ENCODE measurements at regions not wholly inside any gene's neighbourhood (a gene's known extent, or its start where the extent isn't known, plus 50 kb on each side); places are given as distances from the start of the nearest gene placed in this dataset.
"Not testable (repeated sequence)": the region's sequence is repeated elsewhere in the genome, so short reads cannot be mapped to it uniquely, and the experiment has no call there.

DNA sequence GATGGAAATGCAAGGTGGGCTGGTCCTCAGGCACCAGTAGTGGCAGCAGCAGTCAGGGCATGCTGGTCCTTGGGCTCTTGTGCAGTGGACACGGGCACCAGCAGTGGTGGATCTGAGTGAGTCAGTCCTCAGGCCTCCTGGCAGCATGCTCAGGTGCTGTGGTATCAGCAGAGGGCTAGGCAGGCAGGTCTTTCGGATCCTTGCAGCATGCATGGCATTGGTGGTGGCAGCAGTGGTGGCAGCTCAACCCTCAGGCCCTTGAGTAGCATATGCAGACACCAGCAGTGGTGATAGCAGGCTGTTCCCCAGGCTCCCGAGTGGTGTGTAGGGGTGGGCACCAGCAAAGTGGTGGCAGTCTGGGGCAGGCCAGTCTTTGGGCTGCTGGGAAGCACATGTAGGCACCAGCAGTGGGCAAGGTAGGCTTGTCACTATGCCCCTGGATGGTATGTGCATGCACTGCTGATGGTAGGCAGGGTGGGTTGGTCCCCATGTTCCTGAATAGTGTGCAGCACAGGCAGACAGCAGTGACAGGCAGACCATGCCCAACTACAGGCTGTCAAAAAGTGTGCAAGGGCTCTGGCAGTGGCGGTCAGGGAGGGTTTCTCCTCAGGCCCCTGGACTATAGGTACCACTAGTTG, 606.0 kb downstream of the ADCYAP1 start:
- DNase-seq (ENCODE audit: low read depth): no peak
- TF ChIP-seq, protein P1, sequence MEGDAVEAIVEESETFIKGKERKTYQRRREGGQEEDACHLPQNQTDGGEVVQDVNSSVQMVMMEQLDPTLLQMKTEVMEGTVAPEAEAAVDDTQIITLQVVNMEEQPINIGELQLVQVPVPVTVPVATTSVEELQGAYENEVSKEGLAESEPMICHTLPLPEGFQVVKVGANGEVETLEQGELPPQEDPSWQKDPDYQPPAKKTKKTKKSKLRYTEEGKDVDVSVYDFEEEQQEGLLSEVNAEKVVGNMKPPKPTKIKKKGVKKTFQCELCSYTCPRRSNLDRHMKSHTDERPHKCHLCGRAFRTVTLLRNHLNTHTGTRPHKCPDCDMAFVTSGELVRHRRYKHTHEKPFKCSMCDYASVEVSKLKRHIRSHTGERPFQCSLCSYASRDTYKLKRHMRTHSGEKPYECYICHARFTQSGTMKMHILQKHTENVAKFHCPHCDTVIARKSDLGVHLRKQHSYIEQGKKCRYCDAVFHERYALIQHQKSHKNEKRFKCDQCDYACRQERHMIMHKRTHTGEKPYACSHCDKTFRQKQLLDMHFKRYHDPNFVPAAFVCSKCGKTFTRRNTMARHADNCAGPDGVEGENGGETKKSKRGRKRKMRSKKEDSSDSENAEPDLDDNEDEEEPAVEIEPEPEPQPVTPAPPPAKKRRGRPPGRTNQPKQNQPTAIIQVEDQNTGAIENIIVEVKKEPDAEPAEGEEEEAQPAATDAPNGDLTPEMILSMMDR (conservative IDR thresholded peaks at IDR 0.05; ENCODE audit: low read depth, low read length): no peak
- no peak overlapping the region for H3K4me3 ChIP-seq (ENCODE audit: low read depth, low read length)

DNA sequence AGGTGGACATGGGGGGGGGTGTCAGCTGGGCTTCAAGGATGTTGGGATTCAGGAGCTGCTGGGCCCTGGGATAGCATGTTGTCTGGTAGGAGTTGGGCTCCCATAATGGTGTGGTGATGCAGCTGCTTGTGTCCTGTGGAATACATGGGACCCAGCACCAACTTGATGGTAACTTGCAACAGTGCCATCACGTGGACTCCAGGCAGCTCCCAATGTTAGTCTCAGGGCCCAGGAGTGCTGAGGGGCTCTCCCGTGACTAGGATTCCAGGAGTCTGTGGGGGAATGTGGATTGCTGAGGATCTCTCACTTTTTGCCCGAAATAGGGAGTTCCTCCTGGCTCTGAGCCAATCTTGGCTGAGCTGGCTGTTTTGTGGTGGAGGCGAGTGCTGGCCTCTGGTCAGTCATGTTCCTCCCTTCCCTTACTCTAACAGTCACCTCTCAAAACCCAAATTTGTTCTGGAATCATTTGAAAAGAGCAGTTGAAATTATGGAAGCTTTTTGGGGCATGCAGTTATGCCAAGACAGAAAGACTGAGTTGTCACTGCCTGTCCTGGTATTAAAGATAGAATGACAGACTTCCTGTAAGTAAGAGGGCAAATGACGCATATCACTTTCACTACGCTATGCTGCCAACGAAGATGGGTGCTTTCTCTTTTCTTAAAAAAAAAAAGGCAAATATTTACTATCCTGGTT, 607.1 kb downstream of the ADCYAP1 start:
- TF ChIP-seq, protein P1 (conservative IDR thresholded peaks at IDR 0.05; ENCODE audit: low read depth, low read length): no peak
- DNase-seq (ENCODE audit: low read depth): no peak

DNA sequence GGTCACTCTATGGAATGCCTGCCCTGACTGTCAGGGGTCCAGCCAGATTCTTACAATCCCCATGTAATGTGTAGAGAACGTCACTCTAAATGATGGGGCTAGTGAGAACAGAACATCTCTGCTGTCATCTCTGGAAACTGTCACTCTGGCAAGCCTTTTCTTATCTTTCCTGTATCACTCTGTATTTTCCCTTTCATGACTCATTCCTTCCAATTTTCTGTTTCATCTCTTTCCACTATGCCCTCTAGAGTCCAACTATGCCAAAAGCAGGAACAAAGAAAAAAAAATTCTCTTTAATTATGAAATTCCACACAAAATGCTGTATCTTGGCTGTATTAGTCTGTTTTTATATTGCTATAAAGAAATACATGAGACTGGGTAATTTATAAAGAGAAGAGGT, 608.8 kb downstream of the ADCYAP1 start:
- H3K4me3 ChIP-seq (ENCODE audit: low read depth, low read length): no peak overlapping the region
- DNase-seq (ENCODE audit: low read depth): no peak
- TF ChIP-seq, protein P1 (conservative IDR thresholded peaks at IDR 0.05; ENCODE audit: low read depth, low read length): no peak

More for the DNA sequence above, 607.1 kb downstream of the ADCYAP1 start:
- no peak overlapping the region for H3K4me3 ChIP-seq (ENCODE audit: low read depth, low read length)

DNA sequence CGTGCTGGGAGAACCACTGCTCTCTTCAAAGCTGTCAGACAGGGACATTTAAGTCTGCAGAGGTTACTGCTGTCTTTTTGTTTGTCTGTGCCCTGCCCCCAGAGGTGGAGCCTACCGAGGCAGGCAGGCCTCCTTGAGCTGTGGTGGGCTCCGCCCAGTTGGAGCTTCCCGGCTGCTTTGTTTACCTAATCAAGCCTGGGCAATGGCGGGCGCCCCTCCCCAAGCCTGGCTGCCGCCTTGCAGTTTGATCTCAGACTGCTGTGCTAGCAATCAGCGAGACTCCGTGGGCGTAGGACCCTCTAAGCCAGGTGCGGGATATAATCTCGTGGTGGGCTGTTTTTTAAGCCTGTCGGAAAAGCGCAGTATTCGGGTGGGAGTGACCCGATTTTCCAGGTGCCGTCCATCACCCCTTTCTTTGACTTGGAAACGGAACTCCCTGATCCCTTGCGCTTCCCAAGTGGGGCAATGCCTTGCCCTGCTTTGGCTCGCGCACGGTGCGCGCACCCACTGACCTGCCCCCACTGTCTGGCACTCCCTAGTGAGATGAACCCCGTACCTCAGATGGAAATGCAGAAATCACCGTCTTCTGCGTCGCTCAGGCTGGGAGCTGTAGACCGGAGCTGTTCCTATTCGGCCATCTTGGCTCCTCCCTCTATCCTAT, 617.0 kb downstream of the ADCYAP1 start:
- H3K4me3 ChIP-seq (ENCODE audit: low read depth, low read length); DNase-seq (ENCODE audit: low read depth): not testable (repeated sequence)

DNA sequence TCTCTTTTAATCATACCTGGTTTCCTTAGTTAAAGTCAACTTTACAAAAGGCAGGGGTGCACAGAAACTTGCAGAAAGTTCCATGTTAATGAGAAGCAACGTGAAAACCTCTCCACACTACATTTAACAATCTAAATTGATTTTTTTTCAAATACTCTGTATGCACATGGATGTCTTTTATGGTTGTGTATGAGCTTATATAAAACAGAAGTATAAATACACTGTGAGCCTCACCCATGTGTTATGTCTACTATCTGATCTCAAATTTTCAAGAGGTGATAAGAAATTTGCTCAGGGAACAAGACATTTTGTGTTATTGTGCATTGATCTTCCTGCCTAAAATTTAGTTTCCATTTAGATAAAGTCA, 617.6 kb downstream of the ADCYAP1 start:
- TF ChIP-seq, protein P1 (conservative IDR thresholded peaks at IDR 0.05; ENCODE audit: low read depth, low read length): no peak
- H3K4me3 ChIP-seq (ENCODE audit: low read depth, low read length): no peak overlapping the region
- DNase-seq (ENCODE audit: low read depth): no peak

DNA sequence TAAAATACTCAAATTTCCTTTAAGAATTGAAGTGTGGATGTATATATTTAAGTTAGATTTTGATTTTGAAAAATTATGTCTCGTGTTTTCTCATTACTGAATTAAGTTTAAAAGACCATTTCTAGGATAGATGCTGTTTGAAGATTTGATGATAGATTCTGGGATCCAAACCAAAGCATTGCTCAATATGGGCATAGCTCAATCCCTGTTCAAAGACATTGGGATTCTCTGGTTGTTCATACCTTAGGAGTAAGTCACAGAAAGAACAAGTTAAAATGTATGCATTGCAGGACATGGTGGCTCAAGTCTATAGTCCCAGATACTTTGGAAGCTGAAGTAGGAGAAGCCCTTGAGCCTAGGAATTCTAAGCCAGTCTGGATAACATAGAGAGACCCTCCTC, 622.3 kb downstream of the ADCYAP1 start:
- TF ChIP-seq, protein P1 (conservative IDR thresholded peaks at IDR 0.05; ENCODE audit: low read depth, low read length): no peak
- no peak overlapping the region for H3K4me3 ChIP-seq (ENCODE audit: low read depth, low read length)
- peak; percentile 0 for DNase-seq (ENCODE audit: low read depth)

DNA sequence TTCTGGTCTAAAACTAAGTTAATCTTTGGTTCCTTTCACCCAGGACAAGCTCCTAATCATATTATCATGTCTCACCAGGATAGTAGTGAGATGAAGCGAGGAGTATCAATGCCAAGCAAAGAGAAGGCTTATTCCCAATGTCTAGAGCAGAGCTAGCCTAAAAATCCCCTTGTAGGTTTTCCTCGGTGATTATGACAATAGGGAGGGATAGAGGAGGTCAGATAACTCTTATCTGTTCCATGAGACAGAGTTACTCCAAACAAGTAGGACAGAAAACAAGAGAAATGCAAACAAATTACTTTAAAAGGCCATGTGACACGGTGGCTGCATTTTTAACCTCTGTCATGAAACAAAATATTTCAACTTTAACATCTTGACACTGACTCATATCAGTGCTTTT, 623.1 kb downstream of the ADCYAP1 start:
- no peak for DNase-seq (ENCODE audit: low read depth)
- H3K4me3 ChIP-seq (ENCODE audit: low read depth, low read length): no peak overlapping the region
- TF ChIP-seq, protein P1 (conservative IDR thresholded peaks at IDR 0.05; ENCODE audit: low read depth, low read length): no peak

All from choroid plexus epithelial cell (primary cell).